Liver (tissue), 3 donors: ENCODE measurements at regions not wholly inside any gene's neighbourhood (a gene's known extent, or its start where the extent isn't known, plus 50 kb on each side); places are given as distances from the start of the nearest gene placed in this dataset.
"Not testable (repeated sequence)": the region's sequence is repeated elsewhere in the genome, so short reads cannot be mapped to it uniquely, and the experiment has no call there.

Experiments
- ATF3 ChIP-seq: IDR thresholded peaks from 2 replicates; pipeline ENCODE4 v1.6.1; 2016; ENCODE audit warnings: antibody characterized with exemption
- CTCF ChIP-seq: fragments of 150-350 bp; IDR thresholded peaks from 2 replicates; pipeline ENCODE4 v1.5.1; 2017; ENCODE audit warnings: improper control_type of control experiment, low read depth, low read length; ENCODE audit not compliant: missing input control
- GABPA ChIP-seq, 2 donors: IDR thresholded peaks in 1 of 2; conservative IDR thresholded peaks in 1 of 2; 2 replicates each; pipeline ENCODE4 v1.6.1; 2016; ENCODE audit warnings: antibody characterized with exemption in 2 of 2, mild to moderate bottlenecking in 1 of 2, moderate library complexity in 1 of 2
- JUND ChIP-seq, 2 donors: IDR thresholded peaks; 2 replicates each; pipeline ENCODE4 v1.6.1; 2016; ENCODE audit warnings: antibody characterized with exemption in 2 of 2
- donor health status: healthy.
- donor health status: healthy.

- TF ChIP-seq CTCF; JUND (IDR thresholded peaks at IDR 0.05); GABPA (IDR thresholded peaks at IDR 0.05 in 1 of 2, conservative IDR thresholded peaks at IDR 0.05 in 1 of 2); ATF3: not testable (repeated sequence)
Measured at GRCh38 chr5:163170161-163170560, 267.2 kb upstream of the CCNG1 start.
